ENCODE measurements at regions not wholly inside any gene's neighbourhood (a gene's known extent, or its start where the extent isn't known, plus 50 kb on each side); places are given as distances from the start of the nearest gene placed in this dataset.
A peak's percentile ranks its signal among the peaks of the same experiment; 100 is the strongest.
"Not testable (repeated sequence)": the region's sequence is repeated elsewhere in the genome, so short reads cannot be mapped to it uniquely, and the experiment has no call there.

GRCh38 chrX:16067886-16068515 is 55.4 kb upstream of the GRPR start:
- DNase-seq (ENCODE audit: low spot score) = peak; percentile 0

- DNase-seq (ENCODE audit: low spot score) = no peak
Measured at GRCh38 chrX:16063921-16064320, 59.4 kb upstream of the GRPR start.

- DNase-seq (ENCODE audit: low spot score) = no peak
Measured at GRCh38 chrX:16063141-16063540, 60.2 kb upstream of the GRPR start.

GRCh38 chrX:16061296-16061695 is 62.1 kb upstream of the GRPR start:
- DNase-seq (ENCODE audit: low spot score) = no peak

GRCh38 chrX:16060252-16060651 is 63.1 kb upstream of the GRPR start:
- DNase-seq (ENCODE audit: low spot score) = no peak

GRCh38 chrX:16049126-16049525 is 74.2 kb upstream of the GRPR start:
- DNase-seq (ENCODE audit: low spot score) = not testable (repeated sequence)

GRCh38 chrX:16042980-16043379 is 80.4 kb upstream of the GRPR start:
- no peak for DNase-seq (ENCODE audit: low spot score)

- no peak for DNase-seq (ENCODE audit: low spot score)
Measured at GRCh38 chrX:16039834-16040233, 83.5 kb upstream of the GRPR start.

GRCh38 chrX:16039363-16039762 is 84.0 kb upstream of the GRPR start:
- DNase-seq (ENCODE audit: low spot score) = no peak

GRCh38 chrX:16033331-16033730 is 90.0 kb upstream of the GRPR start:
- DNase-seq (ENCODE audit: low spot score) = no peak

- DNase-seq (ENCODE audit: low spot score) = no peak
Measured at GRCh38 chrX:16028576-16028975, 94.8 kb upstream of the GRPR start.

GRCh38 chrX:16023790-16024734 is 99.3 kb upstream of the GRPR start:
- DNase-seq (ENCODE audit: low spot score) = no peak

- DNase-seq (ENCODE audit: low spot score) = no peak
Measured at GRCh38 chrX:16022580-16023200, 100.7 kb upstream of the GRPR start.

GRCh38 chrX:16018291-16018690 is 105.1 kb upstream of the GRPR start:
- DNase-seq (ENCODE audit: low spot score) = no peak

- no peak for DNase-seq (ENCODE audit: low spot score)
Measured at GRCh38 chrX:16014171-16014570, 109.2 kb upstream of the GRPR start.

GRCh38 chrX:16012250-16012649 is 111.1 kb upstream of the GRPR start:
- DNase-seq (ENCODE audit: low spot score) = no peak

GRCh38 chrX:16005917-16006316 is 117.4 kb upstream of the GRPR start:
- no peak for DNase-seq (ENCODE audit: low spot score)

- no peak for DNase-seq (ENCODE audit: low spot score)
Measured at GRCh38 chrX:16002185-16002584, 121.2 kb upstream of the GRPR start.

GRCh38 chrX:15998350-15998749 is 125.0 kb upstream of the GRPR start:
- DNase-seq (ENCODE audit: low spot score) = no peak

GRCh38 chrX:15989716-15990115 is 133.6 kb upstream of the GRPR start:
- DNase-seq (ENCODE audit: low spot score) = no peak

GRCh38 chrX:15988661-15989603 is 134.3 kb upstream of the AP1S2 start:
- peak; percentile 17 for DNase-seq (ENCODE audit: low spot score)

GRCh38 chrX:15985937-15986336 is 131.3 kb upstream of the AP1S2 start:
- DNase-seq (ENCODE audit: low spot score) = no peak
